ENCODE measurements at regions not wholly inside any gene's neighbourhood (a gene's known extent, or its start where the extent isn't known, plus 50 kb on each side); places are given as distances from the start of the nearest gene placed in this dataset.

- DNase-seq (ENCODE audit: low read depth), result no peak
Observed at GRCh38 chr6:165229216-165229615, 80.2 kb downstream of the C6orf118 start.

DNA sequence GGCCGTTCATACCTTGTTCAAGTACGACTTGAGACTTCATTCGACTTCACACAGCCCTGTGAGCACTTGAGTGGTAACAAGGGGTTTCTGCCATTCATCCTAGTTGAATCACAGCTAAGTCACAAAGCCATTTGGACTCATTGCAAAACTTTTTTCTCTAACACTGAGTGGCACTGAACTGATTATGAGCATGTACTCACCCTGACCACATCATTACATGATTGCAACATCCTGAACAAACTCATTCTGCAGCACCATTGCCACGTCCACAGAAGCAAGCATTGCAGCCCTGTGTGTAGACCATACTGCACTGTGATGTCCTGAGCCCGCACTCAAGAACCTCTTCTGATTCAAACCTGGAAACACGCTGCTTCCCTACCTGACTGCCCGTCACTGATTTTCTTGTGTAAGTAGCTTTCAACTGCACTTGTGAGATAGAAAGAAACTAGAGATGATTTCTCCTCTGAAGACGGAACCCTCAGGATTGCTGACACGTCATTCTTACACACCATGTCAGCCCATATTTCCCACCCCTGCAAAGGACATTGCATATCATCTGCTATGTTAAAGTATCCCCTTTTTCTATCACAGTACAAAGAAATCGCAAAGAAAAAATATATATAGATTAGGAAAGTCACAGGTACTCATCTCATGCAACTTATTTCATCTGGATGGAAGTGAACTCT lies 81.6 kb downstream of the C6orf118 start:
- no peak for DNase-seq (ENCODE audit: low read depth)

GRCh38 chr6:165223736-165224135 lies 85.7 kb downstream of the C6orf118 start:
- no peak for DNase-seq (ENCODE audit: low read depth)

DNA sequence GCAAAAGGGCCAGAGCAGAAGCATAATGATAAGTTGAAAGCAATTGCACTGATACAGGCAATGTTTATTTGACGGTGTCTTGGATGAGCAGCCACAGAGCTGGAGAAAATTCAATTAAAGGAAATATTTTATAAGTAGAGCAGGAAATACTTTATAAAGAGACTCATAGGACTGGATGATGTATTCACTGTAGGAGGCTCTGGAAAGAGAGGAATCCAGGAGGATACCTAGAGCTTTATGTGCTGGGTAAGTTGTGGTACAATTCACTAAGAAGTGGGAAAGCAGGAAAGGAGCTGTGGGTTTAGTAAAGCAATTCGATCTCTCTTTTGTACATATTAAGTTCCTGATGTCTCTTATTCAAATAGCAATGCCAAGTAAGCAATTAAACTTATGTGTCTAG lies 86.3 kb downstream of the C6orf118 start:
- no peak for DNase-seq (ENCODE audit: low read depth)

DNA sequence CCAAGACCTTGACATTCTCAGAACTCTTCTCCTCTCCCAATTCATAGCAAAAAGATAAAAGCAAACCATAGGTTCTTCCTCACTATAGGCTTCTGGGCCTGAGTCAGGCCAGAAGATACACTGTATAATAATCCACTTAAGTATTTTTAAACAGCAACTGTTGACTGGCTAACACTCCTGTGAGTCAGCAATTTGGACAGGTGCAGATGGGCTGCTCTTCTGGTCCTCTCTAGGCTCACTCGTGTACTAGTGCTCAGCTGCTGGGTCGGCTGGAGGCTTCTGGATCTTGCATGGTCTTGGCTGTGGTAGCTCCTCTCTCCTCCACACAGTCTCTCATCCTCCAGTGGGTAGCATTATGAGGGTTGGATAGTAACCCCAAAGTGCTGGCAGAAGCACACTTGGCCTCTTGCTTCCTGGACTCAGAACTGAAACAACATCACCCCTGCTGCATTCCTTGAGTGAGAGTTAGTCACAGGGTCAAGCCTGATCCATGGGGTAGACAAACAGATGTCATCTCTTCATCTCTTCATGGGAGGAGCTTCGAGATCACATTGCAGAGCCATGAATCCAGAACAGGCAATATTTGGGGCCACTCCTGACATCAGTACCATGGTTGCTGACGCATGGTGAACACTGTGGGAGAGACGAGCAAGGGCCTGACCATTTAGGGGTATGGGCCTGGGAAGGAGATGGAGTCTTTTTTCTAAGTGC lies 86.9 kb downstream of the C6orf118 start:
- no peak for DNase-seq (ENCODE audit: low read depth)

DNA sequence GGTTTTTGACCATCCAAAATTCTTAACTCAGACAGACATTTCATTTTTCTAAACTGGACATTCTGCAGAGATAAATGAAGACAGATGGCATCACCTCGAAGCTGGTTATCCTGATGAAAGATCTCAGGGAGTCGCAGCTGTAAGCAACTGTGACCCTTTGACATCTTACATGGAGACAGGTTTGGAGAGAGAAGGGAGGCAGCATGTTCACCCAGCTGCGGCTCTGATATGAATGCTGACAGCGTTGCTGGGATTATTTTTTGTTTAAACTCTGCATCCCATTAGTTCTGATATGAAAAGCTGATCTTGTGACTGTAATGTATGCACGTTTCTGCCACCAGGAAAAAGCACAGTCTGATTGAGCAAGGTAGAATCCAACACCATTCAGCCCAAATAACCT lies 89.4 kb downstream of the C6orf118 start:
- no peak for DNase-seq (ENCODE audit: low read depth)

GRCh38 chr6:165219629-165220028 lies 89.8 kb downstream of the C6orf118 start:
- DNase-seq (ENCODE audit: low read depth), result no peak

GRCh38 chr6:165218829-165219228 lies 90.6 kb downstream of the C6orf118 start:
- no peak for DNase-seq (ENCODE audit: low read depth)

DNA sequence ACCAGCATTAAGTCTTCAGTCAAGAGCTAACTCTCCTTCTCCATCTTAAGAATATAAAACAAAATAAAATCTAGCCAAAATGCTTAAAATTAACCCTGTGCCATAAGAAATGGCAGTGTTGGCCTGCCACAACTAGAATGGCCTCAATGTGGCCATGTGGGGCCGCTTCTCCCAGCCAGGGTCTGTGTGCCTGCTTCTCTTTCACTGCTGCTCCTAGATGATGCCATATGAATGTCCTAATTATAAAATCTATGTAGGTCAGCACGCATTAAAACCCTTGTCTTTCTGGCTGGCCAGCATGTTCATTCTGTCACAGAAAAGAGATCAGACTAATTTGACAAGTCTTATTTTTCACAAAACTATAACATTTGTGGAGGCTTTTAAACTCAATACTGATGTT lies 102.6 kb downstream of the C6orf118 start:
- DNase-seq (ENCODE audit: low read depth), result no peak

- no peak for DNase-seq (ENCODE audit: low read depth)
Observed at GRCh38 chr6:165205632-165206031, 103.8 kb downstream of the C6orf118 start.

GRCh38 chr6:165204807-165205545 lies 104.4 kb downstream of the C6orf118 start:
- no peak for DNase-seq (ENCODE audit: low read depth)

- no peak for DNase-seq (ENCODE audit: low read depth)
Observed at GRCh38 chr6:165200178-165200577, 109.2 kb downstream of the C6orf118 start.

DNA sequence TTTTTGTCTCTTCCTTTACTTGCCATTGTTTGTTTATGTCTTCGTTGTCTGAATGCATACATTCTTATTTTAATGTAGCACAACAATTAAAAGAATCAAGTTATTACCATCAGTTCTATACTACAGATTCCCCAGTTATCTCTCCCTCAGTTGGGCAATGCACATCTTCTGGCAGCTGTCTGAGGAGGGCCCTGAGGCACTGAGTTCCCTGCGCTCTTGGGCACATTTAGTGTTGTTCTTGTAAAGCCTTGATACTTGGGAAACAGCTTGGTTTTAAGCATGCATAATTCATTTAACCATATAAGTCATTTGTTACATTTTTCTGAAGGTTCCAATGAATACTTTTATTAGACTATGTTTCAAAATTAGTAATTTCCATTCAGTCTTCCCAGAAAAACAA lies 117.9 kb downstream of the C6orf118 start:
- no peak for DNase-seq (ENCODE audit: low read depth)

DNA sequence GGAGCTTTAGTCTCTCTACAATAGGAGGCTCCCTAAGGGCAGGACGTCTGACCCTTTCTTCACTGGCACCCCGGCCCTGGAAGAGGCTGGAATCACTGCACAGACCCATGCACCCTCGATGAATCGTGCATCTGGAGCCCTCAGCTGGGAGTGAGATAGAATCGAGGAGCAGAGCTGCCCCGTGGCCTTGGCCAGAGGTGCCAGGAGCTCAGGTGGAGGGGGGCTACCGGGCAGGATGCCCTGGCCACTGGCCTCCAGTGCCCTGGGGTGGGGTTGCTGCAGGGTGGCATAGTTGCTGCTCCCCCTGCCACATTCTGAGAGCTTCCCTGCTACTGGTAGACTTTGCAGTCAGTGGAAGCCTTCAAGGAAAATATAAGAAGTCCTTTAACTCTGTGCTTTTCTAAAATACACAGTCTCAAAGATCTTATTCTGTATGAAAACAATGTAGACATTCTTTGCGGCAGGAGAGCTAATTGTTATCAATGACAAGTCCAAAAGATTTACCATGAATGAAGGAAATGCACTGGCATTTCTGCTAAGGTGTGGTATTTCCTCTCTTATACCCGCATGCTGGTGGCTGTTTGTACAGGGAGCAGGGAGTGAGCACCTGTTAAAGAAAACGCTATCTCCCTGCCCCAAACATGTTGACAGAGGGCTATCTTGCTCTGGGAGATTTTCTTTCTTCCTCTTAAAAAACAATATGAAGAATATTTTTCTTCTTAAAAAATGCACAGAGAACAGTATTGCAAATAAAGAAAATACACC lies 122.8 kb downstream of the C6orf118 start:
- DNase-seq (ENCODE audit: low read depth), result no peak

- no peak for DNase-seq (ENCODE audit: low read depth)
Observed at GRCh38 chr6:165186041-165186440, 123.4 kb downstream of the C6orf118 start.

DNA sequence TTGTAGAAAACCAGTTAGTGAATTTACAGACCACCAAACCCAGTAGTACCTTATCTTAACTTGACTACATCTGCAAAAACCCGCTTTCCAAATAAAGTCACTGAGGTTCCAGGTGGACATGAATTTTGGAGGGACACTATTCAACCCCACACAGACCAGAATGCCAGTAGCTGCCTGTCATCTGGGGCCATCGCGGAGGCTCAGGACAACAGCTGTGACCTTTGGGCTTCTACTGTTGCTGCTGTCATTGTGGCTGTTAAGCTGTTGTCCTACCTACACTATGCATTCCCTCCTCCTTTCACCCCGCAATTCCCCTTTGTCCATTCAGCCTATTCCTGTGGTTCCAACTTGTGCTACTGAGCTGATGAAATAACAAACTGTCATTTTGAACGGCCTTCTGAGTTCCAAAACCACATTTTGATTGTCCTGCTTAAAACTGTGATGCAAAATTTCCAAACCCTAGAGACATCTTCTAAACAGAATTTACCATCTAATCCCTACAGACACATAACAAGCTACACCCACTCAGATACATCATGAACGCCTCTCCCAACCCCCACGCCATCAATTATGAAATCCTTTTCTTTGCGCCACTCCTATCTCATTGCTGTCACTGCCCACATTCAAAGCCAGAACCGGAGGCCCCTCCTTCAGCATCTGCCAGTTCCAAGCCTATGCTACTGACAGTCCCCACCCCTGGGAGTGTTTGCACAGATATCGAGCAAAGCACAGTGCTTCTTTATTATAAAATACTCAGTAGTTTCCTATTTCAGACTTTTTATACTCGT lies 125.0 kb downstream of the C6orf118 start:
- DNase-seq (ENCODE audit: low read depth), result no peak

- no peak for DNase-seq (ENCODE audit: low read depth)
Observed at GRCh38 chr6:165183496-165184140, 125.8 kb downstream of the C6orf118 start.

DNA sequence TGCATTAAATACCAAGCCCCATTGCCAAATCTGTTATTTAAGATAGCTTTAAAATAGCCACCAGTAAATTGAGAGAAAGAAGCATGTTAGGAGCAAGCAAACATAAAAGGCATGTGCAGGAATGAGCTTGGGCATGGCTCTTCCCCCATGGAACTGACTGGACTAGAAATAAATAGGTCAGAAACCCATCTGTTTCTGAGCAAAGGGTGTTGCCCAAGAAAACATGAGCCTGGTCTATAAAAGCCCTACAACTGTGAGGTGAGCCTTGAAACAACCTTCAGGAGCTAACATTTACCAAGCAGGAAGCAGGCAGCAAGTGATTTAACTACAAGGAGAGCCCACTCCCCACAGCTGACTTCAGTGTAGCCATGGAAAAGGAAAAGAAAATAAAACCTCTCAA lies 126.3 kb downstream of the C6orf118 start:
- DNase-seq (ENCODE audit: low read depth), result no peak

DNA sequence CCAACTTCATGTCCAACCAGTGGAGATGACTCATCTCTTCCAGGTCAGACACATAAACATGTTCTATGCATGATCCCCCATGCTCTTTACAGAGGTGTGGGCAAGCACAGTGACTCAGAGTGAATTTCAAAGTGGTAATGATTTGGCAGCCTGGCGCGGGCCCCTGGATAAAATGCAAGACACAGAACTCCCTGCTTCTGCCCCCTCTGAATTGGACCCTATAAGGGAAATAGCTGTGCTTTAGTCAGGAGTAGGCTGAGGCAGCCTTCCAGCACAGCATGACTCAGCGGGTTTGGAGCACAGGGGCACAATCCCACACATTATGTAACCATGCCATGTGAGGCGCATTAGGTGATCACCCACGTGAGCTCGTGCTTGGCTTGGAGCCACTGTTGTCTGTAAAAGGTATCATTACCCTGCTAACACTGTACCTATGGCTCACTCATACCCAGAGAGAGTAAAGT lies 127.4 kb downstream of the C6orf118 start:
- peak; percentile 45 for DNase-seq (ENCODE audit: low read depth)

DNA sequence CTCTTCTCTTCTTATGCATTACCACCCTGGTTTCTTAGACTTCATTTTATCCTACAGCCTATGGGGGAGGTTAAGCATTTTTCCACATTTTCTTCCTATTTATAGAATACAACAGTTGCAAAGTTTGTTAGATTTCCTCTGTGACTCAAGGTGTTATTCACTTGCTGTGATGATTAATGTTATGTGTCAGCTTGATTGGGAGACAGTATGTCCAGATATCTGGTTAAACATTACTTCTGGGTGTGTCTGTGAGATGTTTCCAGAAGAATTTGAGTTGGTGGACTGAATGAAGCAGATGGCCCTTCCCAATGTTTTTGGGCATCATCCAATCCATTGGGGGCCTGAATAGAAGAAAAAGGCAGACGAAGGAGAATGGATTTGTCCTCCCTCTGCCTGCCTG lies 131.3 kb downstream of the C6orf118 start:
- DNase-seq (ENCODE audit: low read depth), result no peak

- no peak for DNase-seq (ENCODE audit: low read depth)
Observed at GRCh38 chr6:165173484-165173883, 135.9 kb downstream of the C6orf118 start.
